Cardiac fibroblast (primary cell): ENCODE measurements at regions not wholly inside any gene's neighbourhood (a gene's known extent, or its start where the extent isn't known, plus 50 kb on each side); places are given as distances from the start of the nearest gene placed in this dataset.

ENCODE experiments used
- DNase-seq, 2 donors: peaks; one replicate each; pipeline versions ENCODE4 v3.0.0 to v3.0.0-alpha.2; 2010; ENCODE audit warnings: low read depth in 2 of 2
- H3K4me3 ChIP-seq, 2 donors: replicated peaks in 1 of 2; 1 replicate in 1 of 2; 2 replicates in 1 of 2; pipeline ENCODE4 v1.5.1; 2011; ENCODE audit warnings: low read depth in 2 of 2, low read length in 2 of 2, mild to moderate bottlenecking in 2 of 2, moderate library complexity in 1 of 2
- TF ChIP-seq, protein P1 (sequence below): IDR thresholded peaks from one replicate; pipeline ENCODE4 v1.5.1; 2011; ENCODE audit warnings: low read depth, mild to moderate bottlenecking, low read length, inconsistent platforms

GRCh38 chr13:99132295-99132835 is 68.3 kb upstream of the UBAC2 start:
- DNase-seq = no peak
- H3K4me3 ChIP-seq = no peak overlapping the region
- TF ChIP-seq, protein P1, sequence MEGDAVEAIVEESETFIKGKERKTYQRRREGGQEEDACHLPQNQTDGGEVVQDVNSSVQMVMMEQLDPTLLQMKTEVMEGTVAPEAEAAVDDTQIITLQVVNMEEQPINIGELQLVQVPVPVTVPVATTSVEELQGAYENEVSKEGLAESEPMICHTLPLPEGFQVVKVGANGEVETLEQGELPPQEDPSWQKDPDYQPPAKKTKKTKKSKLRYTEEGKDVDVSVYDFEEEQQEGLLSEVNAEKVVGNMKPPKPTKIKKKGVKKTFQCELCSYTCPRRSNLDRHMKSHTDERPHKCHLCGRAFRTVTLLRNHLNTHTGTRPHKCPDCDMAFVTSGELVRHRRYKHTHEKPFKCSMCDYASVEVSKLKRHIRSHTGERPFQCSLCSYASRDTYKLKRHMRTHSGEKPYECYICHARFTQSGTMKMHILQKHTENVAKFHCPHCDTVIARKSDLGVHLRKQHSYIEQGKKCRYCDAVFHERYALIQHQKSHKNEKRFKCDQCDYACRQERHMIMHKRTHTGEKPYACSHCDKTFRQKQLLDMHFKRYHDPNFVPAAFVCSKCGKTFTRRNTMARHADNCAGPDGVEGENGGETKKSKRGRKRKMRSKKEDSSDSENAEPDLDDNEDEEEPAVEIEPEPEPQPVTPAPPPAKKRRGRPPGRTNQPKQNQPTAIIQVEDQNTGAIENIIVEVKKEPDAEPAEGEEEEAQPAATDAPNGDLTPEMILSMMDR = no peak

GRCh38 chr13:99133230-99133629 is 67.4 kb upstream of the UBAC2 start:
- no peak for DNase-seq
- no peak overlapping the region for H3K4me3 ChIP-seq
- TF ChIP-seq, protein P1 = no peak

- TF ChIP-seq, protein P1 = no peak
- no peak for DNase-seq
- no peak overlapping the region for H3K4me3 ChIP-seq
These were observed 66.8 kb upstream of the UBAC2 start for GRCh38 chr13:99133848-99134247.

DNA sequence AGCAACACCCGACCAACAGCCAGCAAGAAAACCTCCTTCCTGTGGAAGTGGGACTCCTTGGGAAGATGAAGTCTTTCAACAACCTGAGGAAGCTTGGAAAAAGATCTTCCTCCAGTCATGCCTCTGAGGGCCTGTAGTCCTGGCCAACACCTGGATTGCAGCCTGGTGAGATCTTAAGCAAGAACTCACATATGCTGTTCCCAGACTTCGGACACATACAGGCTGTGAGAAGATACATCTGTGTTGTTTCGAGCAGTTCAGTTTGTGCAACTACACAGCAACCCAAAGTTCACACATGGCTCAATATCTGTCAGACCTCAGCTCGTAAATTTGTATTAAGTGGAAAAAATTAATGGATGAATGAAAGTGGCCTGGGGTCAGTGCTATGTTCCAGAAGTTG is 65.1 kb upstream of the UBAC2 start:
- H3K4me3 ChIP-seq = no peak overlapping the region
- TF ChIP-seq, protein P1 = no peak
- DNase-seq = no peak

DNA sequence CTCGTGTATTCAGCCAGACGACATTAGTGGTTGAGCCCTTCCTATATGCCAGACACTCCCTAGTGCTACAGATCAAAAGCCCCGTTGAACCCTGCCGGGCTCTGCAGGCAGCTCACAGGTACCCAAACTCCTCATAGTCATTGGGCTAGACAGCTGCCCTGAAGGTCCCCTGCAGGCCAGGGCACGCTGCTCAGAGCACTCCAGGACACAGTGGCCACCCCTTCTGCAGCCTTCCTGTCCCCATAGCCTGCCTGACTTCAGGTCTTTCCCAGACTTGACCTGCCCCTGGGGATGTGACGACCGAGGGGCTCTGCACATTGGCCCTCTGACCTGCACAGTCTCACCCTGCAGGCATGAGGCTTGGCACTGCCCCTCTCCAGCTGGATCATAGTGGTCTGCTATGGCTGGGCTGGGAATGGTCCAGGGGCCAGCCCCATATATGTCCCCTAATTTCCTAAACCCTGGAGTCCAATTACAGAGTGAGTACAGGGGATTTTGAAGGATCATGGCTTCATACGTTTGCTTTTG is 64.2 kb upstream of the UBAC2 start:
- TF ChIP-seq, protein P1 = no peak
- H3K4me3 ChIP-seq = no peak overlapping the region
- no peak for DNase-seq

DNA sequence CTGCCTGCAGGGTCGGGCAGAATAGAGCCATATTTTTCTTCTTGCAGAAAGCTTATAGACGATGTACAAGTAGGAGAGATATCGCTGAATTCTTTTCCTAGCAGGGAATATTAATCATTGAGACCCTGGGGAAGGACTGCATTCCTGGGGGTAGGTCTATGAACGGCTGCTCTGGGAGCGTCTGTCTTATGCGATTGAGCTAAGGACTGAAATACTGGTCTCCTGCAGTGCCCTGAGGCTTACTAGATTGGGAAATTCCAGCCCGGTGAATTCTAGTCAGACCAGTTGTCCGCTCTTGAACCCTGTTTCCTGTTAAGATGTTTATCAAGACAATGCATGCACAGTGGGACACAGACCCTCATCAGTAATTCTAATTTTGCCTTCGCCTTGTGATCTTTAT is 59.8 kb upstream of the UBAC2 start:
- no peak overlapping the region for H3K4me3 ChIP-seq
- TF ChIP-seq, protein P1 = no peak

DNA sequence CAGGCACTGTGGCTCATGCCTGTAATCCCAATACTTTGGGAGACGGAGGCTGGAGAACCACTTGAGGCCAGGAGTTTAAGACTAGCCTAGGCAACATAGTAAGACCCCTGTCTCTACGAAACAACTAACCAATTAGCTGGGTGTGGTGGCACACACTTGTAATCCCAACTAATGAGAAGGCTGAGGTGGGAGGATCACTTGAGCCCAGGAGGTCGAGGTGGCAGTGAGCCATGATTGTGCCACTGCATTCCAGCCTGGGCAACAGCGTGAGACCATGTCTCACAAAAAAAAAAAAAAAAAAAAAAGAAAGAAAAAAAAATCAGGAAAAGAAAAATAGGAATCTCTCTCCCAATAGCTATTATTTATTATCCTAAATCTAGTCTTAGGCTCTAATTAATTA is 56.8 kb upstream of the UBAC2 start:
- no peak overlapping the region for H3K4me3 ChIP-seq
- TF ChIP-seq, protein P1 = no peak
- no peak for DNase-seq

More for the DNA sequence above, 59.8 kb upstream of the UBAC2 start:
- DNase-seq = no peak
